RWPE2 (cell line): ENCODE measurements at regions not wholly inside any gene's neighbourhood (a gene's known extent, or its start where the extent isn't known, plus 50 kb on each side); places are given as distances from the start of the nearest gene placed in this dataset.

ENCODE experiments used
- ATAC-seq: fragments of 200-7000 bp; cut with Tn5 transposase; 3 replicates; pipeline ENCODE4 v1.9.1; 2021; ENCODE audit warnings: low read depth
- DNase-seq: peaks from one replicate; pipeline ENCODE4 v3.0.0-alpha.2; 2020; ENCODE audit warnings: low spot score
- H3K27ac ChIP-seq: fragments of 450-650 bp; 2 replicates; pipeline ENCODE4 v1.5.1; 2017; ENCODE audit warnings: mild to moderate bottlenecking; ENCODE audit not compliant: poor library complexity, severe bottlenecking
- H3K27me3 ChIP-seq: fragments of 250-450 bp; sonication (Bioruptor Pico); 2 replicates; pipeline ENCODE4 v1.5.1; 2021; ENCODE audit warnings: mild to moderate bottlenecking, moderate library complexity; ENCODE audit not compliant: insufficient read depth, poor library complexity, severe bottlenecking
- H3K36me3 ChIP-seq: fragments of 250-450 bp; sonication (Bioruptor Pico); 2 replicates; pipeline ENCODE4 v1.5.1; 2020; ENCODE audit warnings: low read depth, mild to moderate bottlenecking, moderate library complexity
- H3K4me1 ChIP-seq: fragments of 250-450 bp; sonication (Bioruptor Pico); 2 replicates; pipeline ENCODE4 v1.5.1; 2021; ENCODE audit warnings: mild to moderate bottlenecking, moderate library complexity; ENCODE audit not compliant: insufficient read depth, poor library complexity, severe bottlenecking
- H3K4me3 ChIP-seq: fragments of 250-450 bp; sonication (Bioruptor Pico); 2 replicates; pipeline ENCODE4 v1.5.1; 2021; ENCODE audit warnings: mild to moderate bottlenecking, moderate library complexity; ENCODE audit not compliant: severe bottlenecking
- H3K9me3 ChIP-seq: fragments of 250-450 bp; sonication (Bioruptor Pico); 2 replicates; pipeline ENCODE4 v1.5.1; 2021; ENCODE audit warnings: mild to moderate bottlenecking, moderate library complexity; ENCODE audit not compliant: severe bottlenecking
- TF ChIP-seq, protein P1 (sequence below): fragments of 450-650 bp; IDR thresholded peaks from one replicate; pipeline ENCODE4 v1.5.1; 2017; ENCODE audit warnings: mild to moderate bottlenecking, moderate library complexity; ENCODE audit not compliant: poor library complexity, severe bottlenecking

DNA sequence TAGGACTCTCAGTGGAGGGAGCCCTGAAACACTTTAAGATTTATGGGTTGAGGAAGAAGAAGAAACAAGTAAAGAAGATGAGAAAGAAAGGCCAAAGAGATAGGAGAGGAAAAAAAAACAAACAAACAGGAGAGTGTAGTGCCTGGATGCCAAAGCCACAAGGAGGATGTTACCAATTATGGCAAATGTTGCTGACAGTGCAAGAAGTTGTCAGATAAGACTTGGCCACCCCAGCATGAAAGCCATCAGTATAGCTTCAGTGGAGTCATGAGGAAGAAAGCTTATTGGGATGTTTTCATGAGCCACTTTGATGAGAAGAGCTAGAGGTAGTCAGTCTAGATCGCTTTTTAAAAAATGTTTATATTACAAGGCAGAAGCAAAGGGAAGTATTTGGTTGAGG lies 380.2 kb upstream of the ADGRL4 start:
- no peaks in the 10 kb centered on the region for H3K4me1 ChIP-seq

GRCh38 chr1:79380078-79380477 lies 373.5 kb upstream of the ADGRL4 start:
- ATAC-seq, result no peak
- Histone ChIP-seq H3K27ac (no peak overlapping the region), H3K4me3 (no peak overlapping the region), H3K27me3 (no peaks in the 10 kb centered on the region), H3K9me3 (no peaks in the 10 kb centered on the region), H3K4me1 (no peaks in the 10 kb centered on the region), H3K36me3 (no peaks in the 10 kb centered on the region)
- DNase-seq, result no peak
- TF ChIP-seq, protein P1, sequence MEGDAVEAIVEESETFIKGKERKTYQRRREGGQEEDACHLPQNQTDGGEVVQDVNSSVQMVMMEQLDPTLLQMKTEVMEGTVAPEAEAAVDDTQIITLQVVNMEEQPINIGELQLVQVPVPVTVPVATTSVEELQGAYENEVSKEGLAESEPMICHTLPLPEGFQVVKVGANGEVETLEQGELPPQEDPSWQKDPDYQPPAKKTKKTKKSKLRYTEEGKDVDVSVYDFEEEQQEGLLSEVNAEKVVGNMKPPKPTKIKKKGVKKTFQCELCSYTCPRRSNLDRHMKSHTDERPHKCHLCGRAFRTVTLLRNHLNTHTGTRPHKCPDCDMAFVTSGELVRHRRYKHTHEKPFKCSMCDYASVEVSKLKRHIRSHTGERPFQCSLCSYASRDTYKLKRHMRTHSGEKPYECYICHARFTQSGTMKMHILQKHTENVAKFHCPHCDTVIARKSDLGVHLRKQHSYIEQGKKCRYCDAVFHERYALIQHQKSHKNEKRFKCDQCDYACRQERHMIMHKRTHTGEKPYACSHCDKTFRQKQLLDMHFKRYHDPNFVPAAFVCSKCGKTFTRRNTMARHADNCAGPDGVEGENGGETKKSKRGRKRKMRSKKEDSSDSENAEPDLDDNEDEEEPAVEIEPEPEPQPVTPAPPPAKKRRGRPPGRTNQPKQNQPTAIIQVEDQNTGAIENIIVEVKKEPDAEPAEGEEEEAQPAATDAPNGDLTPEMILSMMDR, result no peak

More for the DNA sequence above, 380.2 kb upstream of the ADGRL4 start:
- H3K27me3 ChIP-seq, result no peaks in the 10 kb centered on the region
- TF ChIP-seq, protein P1, result no peak
- H3K27ac ChIP-seq, result no peak overlapping the region
- DNase-seq (no peak), ATAC-seq (no peak)
- no peak overlapping the region for H3K4me3 ChIP-seq
- no peaks in the 10 kb centered on the region for H3K36me3 ChIP-seq
- H3K9me3 ChIP-seq, result no peaks in the 10 kb centered on the region

- DNase-seq (no peak), ATAC-seq (no peak)
- H3K9me3 ChIP-seq, result no peaks in the 10 kb centered on the region
- no peak overlapping the region for H3K27ac ChIP-seq
- TF ChIP-seq, protein P1, result no peak
- no peak overlapping the region for H3K4me3 ChIP-seq
- H3K27me3 ChIP-seq, result no peaks in the 10 kb centered on the region
- no peaks in the 10 kb centered on the region for H3K4me1 ChIP-seq
- no peaks in the 10 kb centered on the region for H3K36me3 ChIP-seq
Measured at GRCh38 chr1:79376106-79376505, 369.6 kb upstream of the ADGRL4 start.

- H3K4me3 ChIP-seq, result no peak overlapping the region
- ATAC-seq (no peak), DNase-seq (no peak)
- H3K9me3 ChIP-seq, result no peaks in the 10 kb centered on the region
- TF ChIP-seq, protein P1, result no peak
- H3K27ac ChIP-seq, result no peak overlapping the region
- no peaks in the 10 kb centered on the region for H3K4me1 ChIP-seq
- no peaks in the 10 kb centered on the region for H3K36me3 ChIP-seq
- H3K27me3 ChIP-seq, result no peaks in the 10 kb centered on the region
Measured at GRCh38 chr1:79375352-79375751, 368.8 kb upstream of the ADGRL4 start.

GRCh38 chr1:79374397-79374796 lies 367.9 kb upstream of the ADGRL4 start:
- no peaks in the 10 kb centered on the region for H3K4me1 ChIP-seq
- no peak overlapping the region for H3K4me3 ChIP-seq
- H3K27me3 ChIP-seq, result no peaks in the 10 kb centered on the region
- no peaks in the 10 kb centered on the region for H3K9me3 ChIP-seq
- TF ChIP-seq, protein P1, result no peak
- ATAC-seq (no peak), DNase-seq (no peak)
- H3K36me3 ChIP-seq, result no peaks in the 10 kb centered on the region
- H3K27ac ChIP-seq, result no peak overlapping the region
